ENCODE measurements at regions not wholly inside any gene's neighbourhood (a gene's known extent, or its start where the extent isn't known, plus 50 kb on each side); places are given as distances from the start of the nearest gene placed in this dataset.

DNA sequence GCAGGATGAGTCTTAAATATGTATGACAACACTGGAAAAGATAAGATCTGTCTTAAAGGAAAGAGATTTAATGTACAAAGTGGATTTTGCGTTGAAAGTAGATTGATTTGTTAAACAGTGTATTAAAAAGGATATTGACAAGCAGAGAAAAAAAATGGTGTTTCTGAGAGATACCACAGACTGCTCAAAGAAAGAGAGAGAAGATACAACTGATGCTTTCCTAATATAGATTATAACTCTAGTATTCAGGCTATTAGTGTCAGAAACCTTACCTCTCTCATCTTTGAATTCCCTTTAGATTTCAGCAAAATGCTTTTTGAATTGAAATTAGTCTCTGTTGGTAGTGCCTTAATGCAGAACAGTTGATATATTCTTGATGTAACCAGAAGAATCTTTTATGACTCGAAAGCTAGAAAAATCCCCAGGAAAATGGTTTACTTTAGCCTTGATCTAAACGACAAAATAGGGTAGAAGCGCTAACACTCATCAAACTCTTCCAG lies 550.7 kb downstream of the INHBA start:
- no peak for DNase-seq (ENCODE audit: extremely low read depth, low read depth)

- no peak for DNase-seq (ENCODE audit: extremely low read depth, low read depth)
Measured at GRCh38 chr7:41149576-41149975, 553.3 kb downstream of the INHBA start.

DNA sequence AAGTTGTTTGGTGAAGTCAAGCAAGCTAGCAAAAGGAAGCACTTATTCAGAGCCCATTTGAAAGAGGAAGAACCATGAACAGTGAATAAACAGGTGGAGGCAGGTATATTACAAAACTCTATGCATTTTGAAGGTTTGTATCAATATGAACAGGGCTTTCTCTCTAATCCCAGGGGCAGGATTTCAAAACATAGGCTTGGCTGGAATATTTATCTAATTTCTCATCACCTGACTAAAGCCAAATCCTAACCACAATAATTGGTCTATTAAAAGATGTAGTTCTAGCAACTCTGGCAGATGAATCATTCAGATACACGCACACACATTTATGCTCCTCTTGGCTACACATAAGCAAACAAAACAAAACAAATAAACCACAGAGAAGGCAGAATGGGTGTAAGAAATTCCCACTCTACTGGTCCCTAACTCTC lies 554.4 kb downstream of the INHBA start:
- peak; percentile 27 for DNase-seq (ENCODE audit: extremely low read depth, low read depth)

DNA sequence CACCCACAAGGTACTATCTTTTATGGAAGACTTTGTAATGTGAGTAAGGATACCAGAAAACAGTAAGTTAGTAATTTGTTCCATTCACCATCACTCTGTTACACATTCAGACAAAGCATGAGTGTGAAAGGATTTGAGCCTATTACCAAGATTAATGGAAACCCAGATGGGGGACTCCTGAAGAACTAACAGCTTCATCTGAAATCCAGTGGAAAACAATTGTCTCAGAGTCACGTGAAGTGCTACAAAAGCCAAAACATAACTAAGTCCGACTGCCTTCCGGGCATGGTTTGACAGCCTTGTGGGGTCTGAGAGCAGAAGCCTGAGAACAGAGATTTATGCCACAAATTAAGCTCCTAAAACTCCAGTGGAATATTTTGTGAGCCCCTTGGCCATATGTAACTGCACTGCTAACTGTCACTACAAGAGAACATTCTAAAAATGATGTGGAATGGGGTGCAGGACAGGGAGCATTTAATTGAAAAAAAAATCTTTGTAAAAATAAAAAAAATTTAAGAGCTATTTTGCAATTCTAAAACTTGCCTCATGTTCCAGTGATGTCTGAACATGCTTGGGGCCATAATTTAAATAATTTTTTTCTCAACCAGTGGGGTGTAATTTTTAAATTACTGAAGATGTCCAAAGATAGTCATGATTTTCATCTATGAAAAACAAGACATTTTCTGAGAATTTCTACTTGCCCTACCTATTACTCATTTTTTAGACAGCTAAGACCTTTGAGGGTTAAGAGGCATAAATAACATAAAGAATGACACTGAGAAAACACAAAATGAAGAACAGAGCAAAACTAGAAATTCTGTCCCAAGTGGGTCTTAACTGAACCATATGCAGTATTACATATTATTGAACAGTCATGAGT lies 555.0 kb downstream of the INHBA start:
- no peak for DNase-seq (ENCODE audit: extremely low read depth, low read depth)

DNA sequence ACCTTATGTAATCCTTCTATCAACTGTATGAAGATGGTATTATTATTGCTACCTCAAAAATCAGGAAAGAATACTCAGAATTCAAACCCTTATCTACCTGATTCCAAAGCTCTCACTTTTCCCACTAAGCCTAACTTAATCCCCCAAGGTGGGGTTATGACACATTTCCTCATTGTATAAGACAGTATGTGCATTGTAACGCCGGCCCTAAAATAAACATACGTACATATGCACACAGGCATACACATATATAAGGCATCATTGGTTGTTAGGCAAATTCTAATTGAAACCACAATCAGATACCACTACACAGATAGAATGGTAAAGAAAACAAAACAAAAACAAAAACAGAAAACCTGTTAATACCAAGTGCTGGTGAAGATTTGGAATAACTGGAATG lies 556.5 kb downstream of the INHBA start:
- no peak for DNase-seq (ENCODE audit: extremely low read depth, low read depth)

GRCh38 chr7:41145656-41146055 lies 557.2 kb downstream of the INHBA start:
- DNase-seq (ENCODE audit: extremely low read depth, low read depth) = no peak

DNA sequence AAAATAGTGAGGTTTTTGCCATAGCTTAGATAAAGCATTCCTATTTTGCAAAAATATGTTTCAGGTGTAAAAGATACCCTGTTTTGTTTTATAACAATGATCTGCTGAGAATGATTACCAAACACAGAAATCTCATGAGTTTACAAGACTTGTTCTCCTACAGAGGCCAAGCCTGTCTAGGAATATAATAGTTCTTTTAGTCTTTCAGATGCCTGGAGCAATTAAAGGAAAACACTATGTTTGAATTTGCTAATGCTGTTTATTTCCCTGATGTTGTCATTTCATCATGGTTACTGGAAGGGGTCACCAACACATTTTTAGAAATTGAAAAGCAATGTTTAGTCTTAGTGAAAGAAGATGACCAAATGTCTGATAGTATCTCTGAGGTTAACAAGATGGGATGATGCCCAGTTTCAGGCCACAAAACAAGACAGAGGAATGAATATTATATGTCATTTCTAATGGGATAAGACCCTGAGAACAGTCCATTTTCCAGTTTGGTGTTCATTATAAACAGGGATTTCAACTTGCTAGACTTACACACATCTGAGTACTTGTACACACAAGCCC lies 559.9 kb downstream of the INHBA start:
- no peak for DNase-seq (ENCODE audit: extremely low read depth, low read depth)

DNA sequence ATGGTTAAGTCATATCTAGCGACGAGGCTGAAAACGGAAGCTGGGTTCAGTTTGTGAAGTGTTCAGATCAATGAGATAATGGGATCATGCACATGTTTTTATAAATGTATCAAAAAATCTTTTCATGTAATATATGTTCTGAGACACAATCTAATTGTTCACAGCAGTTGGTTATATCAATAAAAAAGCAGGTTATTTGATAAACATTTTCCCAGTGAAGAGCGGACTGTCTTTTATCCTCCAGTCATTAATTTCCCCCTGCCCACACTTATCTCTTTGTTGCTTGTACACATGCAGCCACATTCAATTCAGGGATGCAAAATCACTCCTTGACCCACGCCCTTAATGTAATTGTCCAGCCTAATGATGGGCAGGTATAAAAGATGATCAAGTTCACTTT lies 563.1 kb downstream of the INHBA start:
- no peak for DNase-seq (ENCODE audit: extremely low read depth, low read depth)

DNA sequence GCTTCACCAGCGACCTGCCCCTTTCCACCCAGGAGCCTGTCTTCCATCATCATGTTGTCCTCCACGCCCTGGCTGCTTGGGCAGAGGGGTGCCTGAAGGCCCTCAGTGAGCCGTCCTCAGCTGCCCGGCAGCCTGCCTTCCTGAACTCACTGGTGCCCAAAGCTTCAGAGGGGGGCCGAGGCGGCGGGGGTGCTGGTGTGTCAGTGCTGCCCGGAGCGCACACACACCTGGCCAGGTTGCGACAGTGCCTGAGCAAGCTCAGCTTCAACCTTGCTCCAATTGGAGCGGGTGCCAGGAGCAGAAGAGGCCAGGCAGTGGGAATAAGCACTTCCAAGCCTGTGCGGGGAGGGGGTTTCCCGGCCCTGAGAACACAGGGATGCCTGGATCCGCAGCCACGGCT lies 566.3 kb downstream of the INHBA start:
- no peak for DNase-seq (ENCODE audit: extremely low read depth, low read depth)

GRCh38 chr7:41135511-41135910 lies 567.4 kb downstream of the INHBA start:
- DNase-seq (ENCODE audit: extremely low read depth, low read depth) = no peak

GRCh38 chr7:41134300-41135255 lies 568.3 kb downstream of the INHBA start:
- DNase-seq (ENCODE audit: extremely low read depth, low read depth) = no peak

GRCh38 chr7:41133690-41134299 lies 569.1 kb downstream of the INHBA start:
- no peak for DNase-seq (ENCODE audit: extremely low read depth, low read depth)

DNA sequence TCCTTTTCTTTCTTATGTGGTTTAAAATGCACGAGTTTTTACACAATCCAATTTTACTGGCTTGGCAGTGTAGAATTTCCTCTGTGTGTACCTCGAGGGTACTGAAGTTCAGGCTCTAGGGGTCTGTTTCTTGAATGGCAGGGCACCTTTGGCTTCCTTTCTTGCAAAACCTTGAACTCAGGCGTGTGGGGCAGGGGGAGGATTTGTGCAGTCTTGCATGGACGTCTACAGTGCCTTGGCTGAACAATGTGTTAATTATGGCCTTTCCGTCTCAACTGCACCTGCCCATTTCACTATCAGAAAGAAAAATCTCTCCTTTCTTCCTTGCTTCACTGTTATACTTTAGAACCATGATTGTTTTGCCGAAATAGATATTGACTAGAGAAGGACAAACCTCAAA lies 570.9 kb downstream of the INHBA start:
- no peak for DNase-seq (ENCODE audit: extremely low read depth, low read depth)

DNA sequence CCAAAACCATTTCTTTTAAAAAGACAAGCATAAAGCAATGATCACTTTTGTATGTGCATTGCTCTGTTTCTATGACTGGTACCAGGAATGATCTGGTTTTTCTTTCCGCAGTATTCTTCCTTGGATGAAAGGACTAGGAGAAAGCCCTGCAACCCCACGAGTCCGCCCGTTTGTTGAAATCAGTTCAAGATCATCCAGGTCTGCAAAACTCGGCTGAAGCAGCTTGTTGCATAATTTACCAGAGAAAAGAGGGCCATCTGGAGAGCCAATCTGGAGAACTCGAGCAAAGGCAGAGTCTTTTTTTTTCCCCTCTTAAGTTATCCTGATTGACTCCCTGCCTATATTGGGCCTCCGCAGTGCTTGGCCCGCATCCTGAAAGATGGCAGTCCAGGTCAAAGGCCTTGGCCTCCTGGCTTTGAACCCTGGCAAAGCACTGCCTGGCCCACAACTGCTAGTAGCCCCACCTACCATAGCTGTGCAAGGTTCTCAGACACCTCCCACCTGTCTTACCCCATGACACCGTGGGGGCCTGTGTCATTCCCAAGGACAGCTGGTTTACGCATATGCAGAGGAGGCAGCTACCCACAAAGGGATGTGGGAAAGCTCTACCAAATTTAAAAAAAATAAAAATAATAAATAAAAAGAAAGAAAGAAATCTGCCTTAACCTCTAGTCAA lies 572.2 kb downstream of the INHBA start:
- DNase-seq (ENCODE audit: extremely low read depth, low read depth) = no peak

DNA sequence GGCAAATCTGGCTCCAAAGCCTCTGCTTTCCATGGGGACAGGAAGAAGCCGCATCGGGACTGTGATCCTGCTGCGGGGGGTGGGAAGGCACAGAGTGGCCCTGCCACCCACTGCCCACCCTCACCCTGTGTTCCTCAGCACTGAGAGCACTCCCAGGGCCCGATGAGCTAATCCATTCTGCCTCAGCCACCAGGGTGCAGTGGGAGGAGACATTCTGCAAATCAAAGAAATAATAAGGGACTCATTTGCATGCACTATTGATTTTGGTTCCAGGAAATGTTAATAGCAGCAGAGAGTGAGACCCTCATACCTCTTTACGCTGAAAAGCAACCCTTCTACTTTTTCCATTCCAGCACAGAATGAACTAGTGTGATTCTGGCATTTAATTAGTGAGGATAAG lies 572.8 kb downstream of the INHBA start:
- DNase-seq (ENCODE audit: extremely low read depth, low read depth) = no peak

- no peak for DNase-seq (ENCODE audit: extremely low read depth, low read depth)
Measured at GRCh38 chr7:41125343-41125742, 577.5 kb downstream of the INHBA start.

DNA sequence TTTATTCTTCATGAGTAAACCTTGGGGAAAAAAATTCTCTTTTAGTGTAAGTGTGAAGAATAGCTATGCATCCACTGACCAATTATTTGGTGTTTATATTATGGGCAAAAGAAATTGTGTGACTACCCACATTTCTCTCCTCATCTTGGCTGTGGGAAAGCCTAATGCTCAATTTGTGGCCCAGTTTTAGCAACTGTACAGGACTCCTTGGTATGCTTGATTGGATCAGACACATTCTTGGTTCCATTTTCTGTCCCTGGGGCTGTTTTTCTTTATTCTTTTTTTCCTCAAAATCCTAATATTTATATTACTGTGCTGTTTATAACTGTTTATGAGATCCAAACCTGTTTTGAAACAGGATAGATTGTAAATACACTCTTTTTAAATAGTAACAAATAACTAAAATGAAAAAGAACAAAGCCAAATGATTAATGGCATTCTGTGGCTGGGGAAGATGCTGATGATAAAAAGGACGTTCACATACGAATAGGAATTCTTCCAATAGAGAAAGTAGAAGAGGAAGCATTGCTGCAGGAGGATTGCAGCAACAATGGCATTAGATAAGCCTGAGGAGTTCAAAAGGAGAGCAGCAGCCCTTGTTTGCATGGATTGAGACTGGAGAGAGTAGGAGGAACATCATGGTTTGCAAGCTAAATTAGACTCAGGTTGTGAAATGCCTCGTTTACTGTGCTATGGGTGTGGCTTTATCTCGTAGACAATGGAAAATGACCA lies 580.5 kb downstream of the INHBA start:
- DNase-seq (ENCODE audit: extremely low read depth, low read depth) = no peak

- DNase-seq (ENCODE audit: extremely low read depth, low read depth) = no peak
Measured at GRCh38 chr7:41121228-41121627, 581.7 kb downstream of the INHBA start.

DNA sequence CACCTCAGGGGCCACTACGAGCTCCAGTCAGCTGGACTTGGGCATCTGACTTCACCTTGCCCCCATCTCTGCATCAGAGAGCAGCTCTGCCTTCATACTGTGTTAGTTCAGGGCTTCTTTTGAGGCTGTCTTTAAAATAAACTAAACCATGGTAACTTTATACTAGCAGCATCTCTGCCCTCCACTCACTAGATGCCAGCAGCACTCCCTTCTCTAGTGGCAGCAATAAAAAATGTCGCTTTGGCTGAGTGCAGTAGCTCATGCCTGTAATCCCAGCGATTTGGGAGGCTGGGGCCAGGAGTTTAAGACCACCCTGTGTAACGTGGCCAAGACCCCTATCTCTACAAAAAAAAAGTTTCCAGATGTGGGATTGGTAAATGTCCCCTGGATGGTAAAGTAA lies 584.4 kb downstream of the INHBA start:
- no peak for DNase-seq (ENCODE audit: extremely low read depth, low read depth)

Data from NCI-H460 (cell line).